ENCODE measurements at regions not wholly inside any gene's neighbourhood (a gene's known extent, or its start where the extent isn't known, plus 50 kb on each side); places are given as distances from the start of the nearest gene placed in this dataset.

DNA sequence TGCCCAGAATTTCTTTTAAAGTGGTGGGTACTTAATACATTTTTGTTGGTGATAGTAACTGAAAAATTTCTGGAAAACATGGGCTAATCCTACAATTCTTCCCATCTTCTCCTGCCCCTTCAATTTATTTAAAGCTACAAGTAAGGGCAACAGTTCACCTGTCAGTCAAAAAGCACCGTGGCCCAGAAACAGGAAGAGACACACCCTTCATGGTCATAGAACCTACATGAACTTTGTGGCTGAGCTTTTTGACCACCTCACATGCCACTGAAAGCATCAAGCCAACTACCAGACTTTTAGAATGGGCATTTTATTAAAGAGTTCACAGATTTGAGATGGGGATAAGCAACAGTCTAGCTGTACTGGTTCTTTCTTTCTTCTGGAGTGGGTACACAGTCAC lies 201.1 kb upstream of the CNR1 start:
- in situ Hi-C loops (cut with MboI; ENCODE audit: low sequenced_read_pairs in 4 of 4) = no loop called here
- Histone ChIP-seq H3K4me1 (no peaks in the 10 kb centered on the region), H3K36me3 (no peaks in the 10 kb centered on the region), H3K4me3 (no peak overlapping the region), H3K27me3 (no peaks in the 10 kb centered on the region), H3K27ac (peak overlapping the region in 1 of 4 donors; percentile 72), H3K9me3 (no peaks in the 10 kb centered on the region)
- intact Hi-C loops (cut with DNase I; ENCODE audit: low total_unique reads) = no loop called here
- TF ChIP-seq, protein P1, sequence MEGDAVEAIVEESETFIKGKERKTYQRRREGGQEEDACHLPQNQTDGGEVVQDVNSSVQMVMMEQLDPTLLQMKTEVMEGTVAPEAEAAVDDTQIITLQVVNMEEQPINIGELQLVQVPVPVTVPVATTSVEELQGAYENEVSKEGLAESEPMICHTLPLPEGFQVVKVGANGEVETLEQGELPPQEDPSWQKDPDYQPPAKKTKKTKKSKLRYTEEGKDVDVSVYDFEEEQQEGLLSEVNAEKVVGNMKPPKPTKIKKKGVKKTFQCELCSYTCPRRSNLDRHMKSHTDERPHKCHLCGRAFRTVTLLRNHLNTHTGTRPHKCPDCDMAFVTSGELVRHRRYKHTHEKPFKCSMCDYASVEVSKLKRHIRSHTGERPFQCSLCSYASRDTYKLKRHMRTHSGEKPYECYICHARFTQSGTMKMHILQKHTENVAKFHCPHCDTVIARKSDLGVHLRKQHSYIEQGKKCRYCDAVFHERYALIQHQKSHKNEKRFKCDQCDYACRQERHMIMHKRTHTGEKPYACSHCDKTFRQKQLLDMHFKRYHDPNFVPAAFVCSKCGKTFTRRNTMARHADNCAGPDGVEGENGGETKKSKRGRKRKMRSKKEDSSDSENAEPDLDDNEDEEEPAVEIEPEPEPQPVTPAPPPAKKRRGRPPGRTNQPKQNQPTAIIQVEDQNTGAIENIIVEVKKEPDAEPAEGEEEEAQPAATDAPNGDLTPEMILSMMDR (IDR thresholded peaks at IDR 0.05 in 4 of 5, conservative IDR thresholded peaks at IDR 0.05 in 1 of 5) = no peak
- no peak for TF ChIP-seq POLR2A (IDR thresholded peaks at IDR 0.05)
- no peak for ATAC-seq
- no peak for DNase-seq

- H3K4me3 ChIP-seq = no peak overlapping the region
- H3K27ac ChIP-seq = peak overlapping the region in 3 of 4 donors; percentile 49 to 72 (median 58)
Measured at GRCh38 chr6:88366672-88367071, 200.5 kb upstream of the CNR1 start.

GRCh38 chr6:88365656-88366055 lies 199.5 kb upstream of the CNR1 start:
- Histone ChIP-seq H3K4me3 (no peak overlapping the region), H3K27ac (peak overlapping the region; percentile 24 to 72 (median 54)), H3K4me1 (no peaks in the 10 kb centered on the region), H3K36me3 (no peaks in the 10 kb centered on the region), H3K9me3 (no peaks in the 10 kb centered on the region), H3K27me3 (no peaks in the 10 kb centered on the region)
- intact Hi-C loops (cut with DNase I; ENCODE audit: low total_unique reads) = no loop called here
- TF ChIP-seq, protein P1 (IDR thresholded peaks at IDR 0.05 in 4 of 5, conservative IDR thresholded peaks at IDR 0.05 in 1 of 5) = no peak
- no peak for TF ChIP-seq POLR2A (IDR thresholded peaks at IDR 0.05)
- DNase-seq (no peak), ATAC-seq (peak in 1 of 2 donors; percentile 38)
- in situ Hi-C loops (cut with MboI; ENCODE audit: low sequenced_read_pairs in 4 of 4) = no loop called here

More at GRCh38 chr6:88366672-88367071, 200.5 kb upstream of the CNR1 start:
- TF ChIP-seq POLR2A (IDR thresholded peaks at IDR 0.05) = no peak
- TF ChIP-seq, protein P1 (IDR thresholded peaks at IDR 0.05 in 4 of 5, conservative IDR thresholded peaks at IDR 0.05 in 1 of 5) = no peak
- Histone ChIP-seq H3K36me3 (no peaks in the 10 kb centered on the region), H3K27me3 (no peaks in the 10 kb centered on the region), H3K9me3 (no peaks in the 10 kb centered on the region), H3K4me1 (no peaks in the 10 kb centered on the region)
- intact Hi-C loops (cut with DNase I; ENCODE audit: low total_unique reads) (no loop called here), in situ Hi-C loops (cut with MboI; ENCODE audit: low sequenced_read_pairs in 4 of 4) (no loop called here)
- DNase-seq (no peak), ATAC-seq (no peak)

DNA sequence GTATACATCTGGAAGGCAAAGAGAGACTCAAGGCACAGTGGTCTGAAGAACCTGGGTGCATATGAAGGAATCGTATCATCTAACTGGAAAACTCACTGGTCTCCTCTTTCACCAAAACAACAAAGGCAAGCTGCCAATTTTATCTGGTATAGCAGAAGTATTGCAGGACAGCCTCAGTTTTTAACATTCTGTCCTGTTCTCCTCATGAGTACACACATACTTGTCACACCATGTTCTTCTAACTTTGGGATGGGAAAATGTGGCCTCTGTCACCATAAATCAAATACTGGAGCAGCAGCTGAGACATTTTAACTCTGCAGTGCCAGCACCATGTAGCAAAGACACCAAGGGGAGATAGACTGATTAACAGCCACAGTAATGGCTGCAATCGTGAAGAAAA lies 199.1 kb upstream of the CNR1 start:
- Histone ChIP-seq H3K4me3 (no peak overlapping the region), H3K36me3 (no peaks in the 10 kb centered on the region), H3K4me1 (no peaks in the 10 kb centered on the region), H3K9me3 (no peaks in the 10 kb centered on the region), H3K27me3 (no peaks in the 10 kb centered on the region), H3K27ac (peak overlapping the region; percentile 24 to 72 (median 54))
- ATAC-seq (peak; percentile 74 to 75), DNase-seq (no peak)
- intact Hi-C loops (cut with DNase I; ENCODE audit: low total_unique reads) = no loop called here
- in situ Hi-C loops (cut with MboI; ENCODE audit: low sequenced_read_pairs in 4 of 4) = no loop called here
- peak in 1 of 2 donors; percentile 9 for TF ChIP-seq POLR2A (IDR thresholded peaks at IDR 0.05)
- TF ChIP-seq, protein P1 (IDR thresholded peaks at IDR 0.05 in 4 of 5, conservative IDR thresholded peaks at IDR 0.05 in 1 of 5) = no peak

DNA sequence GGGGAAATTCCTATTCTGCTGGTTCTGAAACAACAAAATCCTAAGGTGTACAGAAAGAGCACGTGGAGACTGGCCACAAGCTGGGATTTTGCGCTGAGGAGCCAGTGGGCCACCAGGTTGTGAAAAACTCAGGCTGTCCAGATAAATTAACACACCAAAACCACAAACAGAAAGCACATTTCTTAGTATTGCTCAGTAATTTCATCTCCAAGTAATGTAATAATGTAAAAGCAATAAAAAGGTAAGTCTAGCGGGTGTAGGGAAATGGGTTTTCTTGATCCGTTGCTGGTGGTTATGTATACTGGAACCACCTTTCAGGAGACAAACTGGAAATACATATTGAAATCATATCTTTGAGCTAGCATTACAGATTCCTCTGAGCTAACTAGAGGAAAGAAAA lies 195.6 kb upstream of the CNR1 start:
- Histone ChIP-seq H3K36me3 (no peaks in the 10 kb centered on the region), H3K9me3 (no peaks in the 10 kb centered on the region), H3K4me3 (no peak overlapping the region), H3K27me3 (no peaks in the 10 kb centered on the region), H3K27ac (no peak overlapping the region), H3K4me1 (no peaks in the 10 kb centered on the region)
- DNase-seq = no peak
- in situ Hi-C loops (cut with MboI; ENCODE audit: low sequenced_read_pairs in 4 of 4) (no loop called here), intact Hi-C loops (cut with DNase I; ENCODE audit: low total_unique reads) (no loop called here)
- no peak for ATAC-seq
- TF ChIP-seq, protein P1 (IDR thresholded peaks at IDR 0.05 in 4 of 5, conservative IDR thresholded peaks at IDR 0.05 in 1 of 5) = no peak
- TF ChIP-seq POLR2A (IDR thresholded peaks at IDR 0.05) = no peak

All from gastrocnemius medialis (tissue), 4 donors.